Activated CD4-positive, alpha-beta T cell treated with anti-CD3 and anti-CD28 coated beads, Interleukin-2, amount 50 U/mL, for 4 hours (primary cell): ENCODE measurements at regions not wholly inside any gene's neighbourhood (a gene's known extent, or its start where the extent isn't known, plus 50 kb on each side); places are given as distances from the start of the nearest gene placed in this dataset.

Experiments used
- DNase-seq, 2 experiments: peaks; one replicate each; pipeline ENCODE4 v3.0.0-alpha.2; 2020

DNA sequence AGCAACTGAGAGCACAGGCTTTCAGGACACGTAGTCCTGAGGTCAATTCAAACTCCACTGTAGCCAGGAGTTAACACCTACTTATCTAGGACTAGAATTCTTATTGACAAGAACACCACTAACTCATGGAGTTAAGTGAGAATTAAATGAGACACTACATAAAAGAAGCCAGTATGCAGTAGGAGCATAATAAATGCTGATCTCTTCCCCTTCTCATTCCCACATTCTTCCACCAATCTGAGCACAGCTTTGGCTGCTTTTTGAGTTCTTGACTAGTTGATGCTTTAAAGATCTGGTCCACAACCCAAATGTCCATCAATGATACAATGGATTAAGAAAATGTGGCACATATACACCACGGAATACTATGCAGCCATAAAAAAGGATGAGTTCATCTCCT, 55.2 kb downstream of the TTC32 start:
- no peak for DNase-seq

DNA sequence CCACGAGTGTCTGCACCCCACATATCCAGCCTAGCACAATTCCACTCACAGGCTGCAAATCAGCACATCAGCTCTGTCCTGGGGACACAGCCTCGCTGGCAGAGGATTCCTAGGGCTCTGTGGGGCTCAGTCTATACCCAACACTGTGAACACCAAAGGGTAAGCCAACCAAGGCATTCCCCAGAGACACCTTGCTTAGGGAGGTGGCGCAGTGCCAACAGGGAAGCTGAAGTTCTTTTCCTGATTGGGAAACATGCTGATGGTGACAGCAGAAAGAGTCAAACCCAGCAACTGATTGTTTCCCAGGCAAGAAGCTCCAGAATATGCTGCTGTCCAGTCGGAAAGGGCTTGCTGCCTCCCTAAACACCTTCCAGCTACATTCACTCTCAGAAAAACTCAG, 55.8 kb downstream of the TTC32 start:
- no peak for DNase-seq

DNA sequence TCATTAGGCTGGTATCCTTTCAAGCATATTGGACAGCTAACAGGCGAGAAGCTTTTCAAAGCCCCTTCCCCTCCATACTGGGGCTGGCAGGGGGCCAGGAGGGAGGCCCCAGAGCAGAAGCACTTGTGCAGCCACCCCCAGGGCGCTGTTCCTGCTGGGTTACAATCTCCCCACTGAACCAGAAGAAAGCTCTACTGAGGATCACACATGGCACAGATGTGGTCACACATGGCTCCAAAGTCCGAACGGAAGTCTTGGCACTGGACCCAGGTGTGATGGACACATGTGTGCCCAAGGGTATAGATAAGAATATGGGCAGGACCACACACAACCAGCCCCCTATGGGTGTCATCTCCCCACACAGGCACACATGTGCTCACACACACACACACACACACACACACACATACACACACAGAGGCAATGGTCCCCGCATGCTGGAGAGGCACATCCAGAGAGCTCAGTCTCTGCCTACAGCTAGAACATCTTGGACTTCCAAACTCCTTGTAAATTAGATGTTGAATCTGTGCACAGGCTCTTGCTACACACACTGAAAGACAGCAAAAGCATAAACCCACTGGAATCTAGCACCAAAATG, 56.4 kb downstream of the TTC32 start:
- DNase-seq: no peak

DNA sequence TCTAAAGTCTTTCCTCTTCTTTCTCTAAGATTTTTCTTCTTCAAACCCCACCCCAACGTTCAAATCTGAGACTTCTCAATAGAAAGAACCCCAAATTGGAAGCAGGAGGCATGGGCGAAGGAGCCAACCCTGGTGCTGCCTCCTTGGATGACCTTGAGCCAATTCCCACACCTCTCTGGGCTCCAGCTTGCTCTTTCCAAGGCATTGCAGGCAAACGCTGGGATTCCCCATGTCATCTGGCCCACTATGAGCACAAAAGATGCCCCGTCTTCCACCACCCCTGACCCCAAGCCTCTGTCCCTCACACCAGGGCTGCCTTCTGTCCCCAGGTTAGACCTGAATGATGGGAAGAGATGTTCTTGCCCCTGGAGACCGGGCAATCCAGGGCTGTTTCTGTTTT, 57.0 kb downstream of the TTC32 start:
- no peak for DNase-seq

DNA sequence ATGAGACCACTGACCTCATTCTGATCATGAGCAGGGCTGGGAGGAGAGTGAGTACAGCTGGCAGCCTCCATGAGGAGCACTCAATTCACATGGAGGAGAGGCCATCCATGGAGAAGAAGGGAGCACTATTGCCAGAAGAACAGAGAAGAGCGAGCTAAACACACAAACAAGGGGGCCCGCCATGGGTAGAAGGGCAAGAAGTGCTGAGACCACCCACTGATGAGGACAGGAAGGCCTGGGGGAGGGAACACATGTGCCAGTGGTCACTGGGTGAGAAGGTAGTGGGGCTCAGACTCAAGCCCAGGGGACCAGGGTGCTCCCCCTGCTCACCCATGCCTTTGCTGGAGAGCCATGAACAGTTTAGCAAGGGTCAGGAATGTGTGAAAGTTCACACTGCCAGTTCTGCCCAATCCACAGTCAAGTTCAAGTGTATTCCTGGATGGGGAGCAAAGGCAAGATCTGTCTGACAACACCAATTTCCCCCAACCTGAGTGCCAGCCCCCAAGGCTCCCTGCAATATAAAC, 57.7 kb downstream of the TTC32 start:
- no peak for DNase-seq

DNA sequence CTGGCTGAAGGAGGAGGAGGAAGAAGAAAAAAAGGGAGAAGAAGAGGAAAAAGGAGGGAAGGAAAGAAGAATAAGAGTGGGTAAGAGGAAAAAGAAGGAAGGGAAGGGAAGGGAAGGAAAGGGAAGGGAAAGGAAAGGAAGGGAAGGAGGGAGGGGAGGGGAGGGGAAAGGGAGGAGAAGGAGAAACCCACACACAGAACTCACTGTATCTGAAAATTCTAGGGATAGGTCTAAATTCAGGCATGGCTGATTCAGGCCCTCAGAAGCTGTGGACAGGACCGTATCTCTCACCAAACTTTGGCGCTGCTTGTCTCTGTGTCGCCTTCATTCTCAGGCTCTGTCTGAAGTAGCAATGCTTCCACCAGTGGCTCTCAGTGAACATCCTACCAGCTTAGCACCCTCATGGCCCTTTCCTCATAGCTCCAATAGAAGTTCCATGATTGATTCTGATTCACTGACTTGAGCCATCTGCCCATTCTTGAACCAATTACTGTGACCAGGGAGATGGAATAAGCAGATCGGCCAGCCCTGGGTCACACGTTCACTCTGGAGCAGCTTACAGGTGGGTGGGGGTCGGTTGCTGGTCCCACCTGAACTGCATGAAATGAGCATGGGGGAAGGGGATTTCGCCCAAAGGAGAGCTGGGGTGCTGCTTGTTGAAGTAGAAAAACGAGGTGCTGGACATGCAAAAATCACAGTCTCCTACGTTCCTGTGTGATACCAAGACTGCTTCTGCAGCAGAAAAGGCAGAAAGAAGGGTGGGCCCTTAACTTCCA, 59.7 kb downstream of the TTC32 start:
- DNase-seq: no peak

DNA sequence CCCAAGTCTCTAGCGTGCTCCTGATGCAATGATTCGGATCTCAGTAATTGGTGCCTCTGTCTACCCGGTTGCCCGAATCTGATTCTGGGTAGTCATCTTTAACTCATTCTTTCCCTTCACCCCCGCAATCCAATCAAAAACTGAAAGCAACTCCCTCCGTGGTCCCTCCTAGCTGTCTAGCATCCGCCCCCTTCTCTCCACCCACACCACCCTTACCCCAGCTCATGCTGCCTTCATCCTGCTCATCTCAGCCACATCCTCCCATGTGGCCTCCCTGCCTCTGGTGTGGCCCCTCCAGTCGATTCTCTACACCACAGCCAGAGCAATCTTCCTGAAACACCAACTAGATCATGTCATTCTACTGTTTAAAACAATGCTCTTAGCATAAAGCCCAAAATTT, 62.3 kb downstream of the TTC32 start:
- no peak for DNase-seq

DNA sequence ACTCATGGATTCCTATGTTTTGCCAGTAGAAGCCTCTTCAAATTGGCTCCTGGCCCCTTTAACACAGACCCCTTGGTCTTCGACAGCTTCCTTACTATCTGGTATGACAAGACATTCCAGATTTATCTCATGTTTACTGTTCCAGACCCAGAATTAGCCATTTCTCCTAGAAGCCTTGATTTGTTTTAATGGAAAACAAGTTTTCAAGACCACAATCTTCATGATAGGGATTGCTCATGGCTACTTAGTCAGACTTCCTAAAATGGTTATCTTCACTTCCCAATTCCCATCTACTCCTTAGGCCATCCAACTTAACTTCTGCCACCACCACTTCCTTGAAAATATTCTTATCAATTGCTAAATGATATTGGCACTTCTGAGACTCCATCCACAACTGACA, 63.2 kb downstream of the TTC32 start:
- DNase-seq: no peak

DNA sequence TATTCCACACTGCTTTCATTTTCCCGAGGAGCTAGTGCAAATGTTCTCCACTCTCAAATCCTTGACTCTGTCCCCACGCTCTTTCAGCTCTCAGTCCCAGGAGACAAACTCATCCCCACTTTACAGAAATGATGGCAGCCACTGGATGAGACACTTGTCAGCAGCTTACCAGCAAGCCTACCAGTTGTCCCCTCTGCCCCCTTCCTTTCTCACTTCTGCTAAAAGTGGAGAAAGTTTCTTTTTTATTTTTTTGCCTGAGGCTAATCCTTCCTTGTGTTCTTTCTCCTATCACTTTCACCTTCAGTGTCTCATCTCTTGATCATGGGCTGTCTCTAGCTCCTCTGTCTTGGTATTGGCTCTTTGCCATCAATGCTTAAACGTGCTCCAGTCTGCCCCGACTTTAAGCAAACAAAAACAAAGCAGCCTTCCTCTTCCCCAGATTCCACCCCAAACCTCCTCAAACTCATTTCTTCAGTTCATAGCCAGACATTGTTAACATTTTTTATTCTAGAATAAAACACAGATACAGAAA, 64.5 kb downstream of the TTC32 start:
- no peak for DNase-seq

DNA sequence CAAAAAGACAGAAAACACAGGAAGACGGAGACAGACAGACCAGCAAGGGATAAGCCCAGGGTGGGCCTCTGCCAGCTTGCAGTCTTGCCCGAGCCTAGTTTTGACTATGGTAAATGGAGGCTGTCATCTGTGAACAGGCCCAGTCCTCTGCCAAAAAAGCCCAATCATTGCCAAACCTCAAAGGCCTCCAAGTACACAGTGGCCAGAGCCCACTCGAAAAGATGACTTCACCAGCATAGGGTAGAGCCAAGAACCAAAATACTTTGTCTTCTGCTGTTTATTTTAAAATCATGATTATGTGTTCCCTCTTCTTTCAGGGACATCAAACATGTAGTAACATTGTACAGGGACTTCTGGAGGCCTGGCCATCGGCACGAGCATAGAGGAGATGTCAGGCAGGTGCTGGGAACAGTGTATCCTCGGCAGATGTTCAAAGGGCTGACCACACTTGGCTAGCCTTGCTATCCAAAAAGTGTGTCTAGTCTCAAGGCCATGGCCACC, 66.0 kb downstream of the TTC32 start:
- DNase-seq: no peak

DNA sequence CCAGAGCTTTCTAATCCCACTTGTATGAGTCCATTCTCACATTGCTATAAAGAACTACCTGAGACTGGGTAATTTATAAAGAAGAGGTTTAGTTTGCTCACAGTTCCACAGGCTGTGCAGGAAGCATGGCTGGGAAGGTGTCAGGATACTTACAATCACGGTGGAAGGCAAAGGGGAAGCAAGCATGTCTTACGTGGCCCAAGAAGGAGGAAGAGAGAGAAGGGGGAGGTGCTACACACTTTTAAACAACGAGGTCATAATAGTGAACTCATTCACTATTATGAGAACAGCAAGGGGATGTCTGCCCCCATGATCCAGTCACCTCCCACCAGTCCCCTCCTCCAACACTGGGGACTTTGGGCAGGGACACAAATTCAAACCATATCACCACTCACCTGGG, 67.8 kb downstream of the TTC32 start:
- DNase-seq: no peak

DNA sequence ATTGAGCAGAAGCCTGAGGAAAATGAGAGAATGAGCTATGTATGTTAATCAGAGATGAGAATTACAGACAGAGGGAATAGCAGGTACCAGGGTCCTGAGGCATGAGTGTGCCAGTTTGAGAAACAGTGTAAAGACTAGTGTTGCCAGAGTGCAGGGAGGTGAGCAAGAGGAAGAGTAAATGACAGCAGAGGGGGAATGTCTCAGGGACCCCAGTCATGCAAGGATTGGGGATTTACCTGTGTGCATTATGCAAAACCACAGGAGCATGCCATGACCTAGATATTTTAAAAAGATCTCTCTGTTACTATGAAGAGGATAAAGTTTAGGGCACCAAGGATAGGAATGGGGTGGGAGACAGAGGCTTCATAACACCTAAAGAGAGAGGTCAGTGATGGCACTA, 72.1 kb downstream of the TTC32 start:
- DNase-seq: no peak

DNA sequence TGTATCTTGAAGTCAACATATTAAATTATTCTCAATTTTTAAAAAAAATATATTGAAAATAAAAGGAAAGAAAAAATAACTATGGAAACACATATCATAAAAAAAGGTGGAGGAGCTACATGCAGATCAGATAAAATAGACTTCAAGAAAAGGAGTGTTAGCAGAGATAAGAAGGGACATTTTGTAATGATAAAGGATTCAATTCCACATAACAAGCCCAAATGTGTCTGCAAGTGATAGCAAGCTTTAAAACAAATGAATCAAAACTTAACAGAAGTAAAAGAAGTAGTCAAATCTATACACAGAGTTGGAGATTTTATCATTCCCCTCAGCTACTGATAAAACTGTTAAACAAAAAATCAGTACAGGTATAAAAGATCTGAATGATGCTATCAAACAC, 74.9 kb downstream of the TTC32 start:
- DNase-seq: no peak

DNA sequence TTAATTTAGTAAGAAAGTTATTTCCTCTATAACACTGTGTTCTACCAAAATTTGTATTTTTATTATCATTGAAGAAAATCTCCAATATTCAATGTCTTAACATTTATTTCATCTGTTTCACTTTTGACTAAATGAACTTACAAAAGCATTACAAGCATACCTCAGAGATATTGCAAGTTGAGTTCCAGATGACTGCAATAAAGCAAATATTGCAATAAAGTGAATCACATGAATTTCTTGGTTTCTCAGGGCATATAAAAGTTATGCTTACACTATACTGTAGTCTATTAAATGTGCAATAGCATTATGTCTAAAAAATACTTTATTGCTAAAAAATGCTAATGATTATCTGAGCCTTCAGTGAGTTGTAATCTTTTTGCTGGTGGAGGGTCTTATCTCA, 78.3 kb downstream of the TTC32 start:
- DNase-seq: no peak

DNA sequence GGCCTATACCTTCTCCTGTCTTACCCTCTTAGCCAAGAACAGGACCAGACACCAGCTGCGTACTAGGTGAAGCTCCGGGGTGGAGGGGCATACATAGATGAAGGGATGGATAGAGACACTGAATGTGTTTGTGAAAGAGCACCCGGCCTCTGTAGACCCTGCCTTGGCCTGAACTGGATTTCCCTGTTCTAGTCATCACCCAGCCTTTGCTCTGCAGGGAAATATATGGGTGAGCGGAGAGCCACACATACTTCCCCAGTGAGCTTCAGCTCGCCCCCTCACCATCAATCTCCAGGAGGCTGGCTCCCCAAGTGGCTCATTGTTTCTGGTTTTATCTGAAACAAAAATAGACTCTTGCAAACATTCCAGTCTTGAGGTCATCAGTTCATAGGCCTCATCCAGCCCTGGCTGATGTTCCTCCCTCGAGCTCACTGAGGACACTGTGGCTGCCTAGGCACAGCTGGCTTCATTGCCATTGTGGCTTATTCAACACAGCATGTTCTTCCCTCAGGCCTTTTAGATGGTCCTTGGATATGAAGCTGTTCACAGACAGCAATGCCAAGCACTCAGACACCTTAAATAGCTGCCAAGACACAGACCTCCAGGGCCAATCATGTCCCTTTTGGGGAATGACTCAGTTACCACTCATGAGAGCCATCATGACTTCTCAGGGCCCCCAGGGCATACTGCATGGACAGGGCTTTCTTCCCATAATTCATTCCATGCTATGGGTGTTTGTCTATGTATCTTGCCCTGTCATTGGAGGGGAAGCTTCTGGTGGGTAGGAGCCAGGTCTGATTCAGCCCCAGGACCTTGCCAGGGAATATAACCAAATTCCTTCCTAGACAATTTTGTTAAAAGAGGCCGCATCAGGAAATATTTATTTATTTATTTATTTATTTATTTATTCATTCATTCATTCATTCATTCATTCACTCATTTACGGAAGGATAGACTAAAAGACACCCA, 82.4 kb downstream of the TTC32 start:
- DNase-seq: no peak

DNA sequence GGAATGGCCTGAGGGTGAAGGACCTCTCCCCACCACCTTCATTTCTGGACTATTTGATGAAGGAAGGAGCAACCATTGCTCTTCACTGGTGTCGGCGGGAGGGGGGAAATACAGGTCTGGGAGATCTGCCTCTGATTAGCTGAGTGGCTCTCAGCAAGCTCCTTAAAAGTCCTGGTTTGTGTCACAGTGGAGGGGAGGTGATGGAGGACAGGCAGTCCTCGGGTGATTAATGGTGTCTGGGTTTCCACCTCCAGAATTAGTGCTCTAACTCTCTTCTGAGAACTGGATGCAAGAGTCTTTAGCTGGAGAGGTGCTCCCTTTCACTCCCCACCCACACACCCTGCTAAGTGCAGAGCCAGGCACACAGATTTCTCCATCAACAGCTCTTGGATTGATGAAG, 83.2 kb downstream of the TTC32 start:
- no peak for DNase-seq

DNA sequence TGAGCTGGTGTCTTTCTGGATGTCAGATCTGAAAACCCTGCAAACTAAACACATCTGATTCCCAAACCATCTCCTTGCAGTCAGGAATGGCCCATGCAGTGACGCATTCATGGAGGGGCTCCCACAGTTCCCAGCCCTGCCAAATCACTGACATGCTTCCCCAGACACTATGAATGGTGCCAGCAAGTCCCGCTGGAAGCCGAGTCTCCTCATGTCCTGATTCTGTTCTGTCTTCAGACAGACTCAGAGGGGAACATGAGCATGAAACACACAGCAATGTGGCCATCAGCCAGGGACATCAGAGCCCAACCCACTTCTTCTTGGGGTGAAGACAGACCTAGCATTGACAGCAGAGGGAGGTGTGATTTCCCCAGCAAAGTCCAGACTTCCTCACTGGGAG, 83.7 kb downstream of the TTC32 start:
- no peak for DNase-seq

DNA sequence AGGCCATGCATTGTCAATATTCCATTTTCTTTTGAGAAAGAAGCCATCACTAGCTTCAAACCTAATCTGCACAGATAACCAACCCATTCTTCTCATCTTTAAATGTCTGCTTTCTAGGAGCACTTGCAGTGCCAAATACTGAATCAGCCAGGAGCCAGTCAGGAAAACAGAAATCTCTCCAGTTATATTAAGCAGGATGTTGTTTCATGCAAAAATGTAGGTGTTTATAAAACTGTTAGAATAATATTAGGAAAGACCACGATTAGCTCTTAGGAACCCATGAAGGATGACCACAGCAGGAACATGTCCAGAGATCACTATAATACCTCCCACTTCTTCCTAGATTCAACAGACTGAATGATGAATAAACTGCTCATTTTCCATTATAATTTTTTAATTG, 86.0 kb downstream of the TTC32 start:
- DNase-seq: no peak

DNA sequence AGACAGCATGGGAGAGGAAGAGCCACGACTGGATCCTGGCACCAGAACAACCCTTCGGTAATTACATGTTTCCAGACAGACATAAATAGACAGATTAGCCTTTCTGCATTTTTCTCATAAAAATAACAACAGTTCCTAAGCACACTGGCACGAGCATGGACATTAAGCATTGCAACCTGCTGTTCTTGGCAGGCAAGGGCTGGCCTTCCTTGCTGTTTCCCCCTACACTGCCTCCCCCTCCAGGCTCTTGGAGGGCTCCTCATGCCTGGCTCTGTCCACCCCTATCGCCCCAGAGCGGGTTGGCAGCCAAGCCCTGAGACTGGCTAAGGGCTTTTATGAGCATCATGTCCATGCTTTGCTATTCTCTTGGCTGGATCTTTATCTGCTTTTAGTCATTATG, 89.6 kb downstream of the TTC32 start:
- DNase-seq: no peak

DNA sequence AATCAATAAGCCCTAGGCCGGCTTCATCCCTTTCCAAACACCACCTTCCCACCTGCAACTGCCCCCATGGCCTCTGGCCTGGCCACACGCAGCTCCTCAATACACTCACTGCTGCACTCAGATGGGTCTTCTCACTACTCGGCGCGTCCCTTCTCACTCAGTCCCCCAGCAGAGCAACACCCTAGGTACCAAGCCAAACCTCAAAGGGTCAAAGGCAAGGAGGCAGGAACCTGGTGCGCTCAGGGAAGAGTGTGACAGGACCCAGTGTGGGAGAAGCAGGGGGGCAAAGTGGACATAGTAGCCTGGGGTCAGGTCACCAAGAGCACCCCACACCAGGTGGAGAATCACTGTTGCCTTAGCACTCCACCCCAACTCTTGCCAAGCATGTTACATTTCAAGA, 90.6 kb downstream of the TTC32 start:
- no peak for DNase-seq

DNA sequence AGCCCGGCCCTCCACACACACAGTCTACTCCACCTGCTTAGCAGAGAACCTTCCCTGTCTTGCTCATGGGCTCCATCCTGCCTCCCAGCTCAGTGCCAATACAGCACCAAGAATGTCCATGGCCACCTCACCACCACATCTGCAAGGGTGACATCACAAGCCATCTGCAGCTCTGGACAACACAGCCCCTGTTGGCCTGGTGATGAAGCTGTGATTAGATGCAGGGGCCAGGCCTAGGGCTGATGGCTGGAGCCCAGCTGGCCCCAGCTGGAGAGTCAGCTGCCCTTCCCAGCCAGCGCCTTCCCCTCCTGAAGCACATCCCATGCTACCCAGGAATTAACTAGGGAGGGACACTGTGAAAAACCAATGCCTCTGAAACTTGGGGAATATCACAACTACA, 91.1 kb downstream of the TTC32 start:
- DNase-seq: no peak

DNA sequence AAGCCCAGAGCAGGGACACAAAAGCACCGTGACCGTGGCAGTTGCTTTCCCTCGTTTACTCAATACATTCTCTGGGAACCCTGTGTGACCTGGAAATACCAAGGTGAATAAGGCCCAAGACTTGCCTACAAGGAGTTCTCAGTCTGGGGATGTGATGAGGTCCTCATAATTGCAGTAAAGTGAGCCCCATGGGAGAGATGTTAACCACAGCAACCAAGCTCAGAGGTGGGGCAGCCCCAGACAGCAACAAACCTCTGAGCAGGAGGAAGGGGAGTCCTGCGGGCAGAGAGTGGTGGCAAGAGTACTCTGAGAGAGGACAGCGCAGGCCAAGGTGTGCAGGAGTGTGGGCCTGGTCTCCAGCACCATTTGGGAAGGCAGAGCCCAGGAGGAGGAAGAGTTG, 91.6 kb downstream of the TTC32 start:
- DNase-seq: no peak

DNA sequence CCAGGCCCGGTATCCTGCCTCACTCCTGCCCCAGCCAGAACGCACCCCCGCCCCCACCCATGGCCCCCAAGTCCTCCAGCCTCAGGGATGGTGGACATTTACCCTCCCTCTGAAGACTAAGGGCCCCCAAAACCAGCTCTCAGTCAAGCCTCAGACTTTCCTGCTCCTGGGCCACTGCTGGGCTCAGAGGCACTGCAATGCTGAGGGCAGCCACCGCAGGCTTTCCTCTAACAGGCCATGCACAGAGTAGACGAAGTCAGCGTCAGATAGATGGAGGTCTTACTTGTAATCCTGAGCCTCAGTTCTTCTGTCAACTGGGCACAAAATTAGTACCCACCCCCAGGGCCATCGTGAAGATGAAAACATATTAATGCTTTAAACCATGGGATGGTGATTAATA, 92.6 kb downstream of the TTC32 start:
- DNase-seq: no peak
